HG03175 (cell line): ENCODE measurements at regions not wholly inside any gene's neighbourhood (a gene's known extent, or its start where the extent isn't known, plus 50 kb on each side); places are given as distances from the start of the nearest gene placed in this dataset.

Source experiments
- ATAC-seq: cut with Tn5 transposase; IDR thresholded peaks from one replicate; pipeline ENCODE4 v1.9.1; 2021; ENCODE audit warnings: mild to moderate bottlenecking, moderate library complexity; ENCODE audit not compliant: unreplicated experiment

DNA sequence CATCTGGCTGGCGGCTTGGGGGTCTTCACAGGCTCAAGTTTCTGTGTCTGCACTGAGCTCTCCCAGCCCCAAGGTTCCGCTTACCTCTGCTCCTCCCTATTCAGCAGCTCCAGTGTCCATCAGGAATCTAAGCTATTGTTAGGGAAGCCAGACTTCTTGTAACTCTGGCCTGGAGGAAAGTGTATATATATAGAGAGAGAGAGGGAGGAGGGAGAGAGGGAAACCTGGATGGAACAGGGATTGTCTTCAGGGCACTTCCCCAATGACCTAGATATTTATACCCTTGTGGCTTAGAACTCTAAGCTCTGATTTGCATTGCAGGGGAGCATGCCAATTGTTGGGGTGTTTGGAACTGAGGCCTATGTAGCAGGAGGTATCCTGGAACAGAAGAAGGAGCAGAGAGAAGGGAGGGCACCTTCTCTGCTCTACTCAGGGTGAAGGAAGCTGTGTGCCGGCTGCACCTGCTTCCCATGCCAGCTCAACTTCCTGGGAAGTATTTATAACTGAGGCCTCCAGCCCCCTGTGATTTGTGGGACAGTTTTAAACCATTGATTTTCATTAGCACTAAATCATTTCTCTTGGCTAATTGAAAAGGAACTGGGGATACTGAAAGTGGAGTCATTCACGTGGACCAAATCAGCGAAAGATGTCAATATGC is 70.9 kb downstream of the NAV1 start:
- ATAC-seq = no peak

DNA sequence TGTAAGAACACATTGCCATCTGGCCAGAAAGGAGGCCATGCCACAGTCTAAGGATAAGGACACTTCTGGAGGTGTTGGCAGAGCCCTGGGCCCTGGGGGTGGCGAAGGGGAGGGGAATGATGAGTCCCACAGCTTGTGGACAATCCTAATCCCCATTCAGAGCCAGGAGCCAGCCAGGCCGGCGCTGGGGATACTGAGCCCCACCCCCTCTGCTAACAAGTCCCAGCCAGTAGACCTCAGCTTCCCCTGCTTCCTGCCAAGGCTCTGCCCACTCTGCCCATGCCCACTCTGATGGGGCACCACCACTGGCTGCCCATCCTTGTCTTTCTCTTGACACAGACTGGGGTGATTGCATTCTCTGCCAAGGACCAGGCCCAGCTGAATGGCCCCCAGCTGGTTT is 71.9 kb downstream of the NAV1 start:
- no peak for ATAC-seq

DNA sequence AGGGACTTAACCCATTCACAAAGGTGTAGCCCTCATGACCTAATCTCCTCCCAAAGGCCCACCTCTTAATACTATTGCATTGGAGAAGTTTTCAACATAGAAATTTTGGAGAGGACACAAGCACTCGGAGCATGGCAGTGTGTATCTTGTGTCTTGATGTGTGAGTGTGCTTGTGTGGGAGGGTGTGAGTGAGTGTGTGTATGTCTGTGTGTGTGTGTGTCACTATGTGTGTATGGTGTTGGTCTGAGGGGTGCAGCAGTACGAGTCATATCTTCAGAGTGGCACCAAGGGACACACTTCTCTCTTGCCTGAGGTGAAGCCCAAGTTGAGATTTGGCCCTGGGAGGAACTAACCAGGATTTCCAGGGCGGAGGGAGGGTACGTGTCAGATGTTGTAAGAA is 73.7 kb downstream of the NAV1 start:
- ATAC-seq = no peak

DNA sequence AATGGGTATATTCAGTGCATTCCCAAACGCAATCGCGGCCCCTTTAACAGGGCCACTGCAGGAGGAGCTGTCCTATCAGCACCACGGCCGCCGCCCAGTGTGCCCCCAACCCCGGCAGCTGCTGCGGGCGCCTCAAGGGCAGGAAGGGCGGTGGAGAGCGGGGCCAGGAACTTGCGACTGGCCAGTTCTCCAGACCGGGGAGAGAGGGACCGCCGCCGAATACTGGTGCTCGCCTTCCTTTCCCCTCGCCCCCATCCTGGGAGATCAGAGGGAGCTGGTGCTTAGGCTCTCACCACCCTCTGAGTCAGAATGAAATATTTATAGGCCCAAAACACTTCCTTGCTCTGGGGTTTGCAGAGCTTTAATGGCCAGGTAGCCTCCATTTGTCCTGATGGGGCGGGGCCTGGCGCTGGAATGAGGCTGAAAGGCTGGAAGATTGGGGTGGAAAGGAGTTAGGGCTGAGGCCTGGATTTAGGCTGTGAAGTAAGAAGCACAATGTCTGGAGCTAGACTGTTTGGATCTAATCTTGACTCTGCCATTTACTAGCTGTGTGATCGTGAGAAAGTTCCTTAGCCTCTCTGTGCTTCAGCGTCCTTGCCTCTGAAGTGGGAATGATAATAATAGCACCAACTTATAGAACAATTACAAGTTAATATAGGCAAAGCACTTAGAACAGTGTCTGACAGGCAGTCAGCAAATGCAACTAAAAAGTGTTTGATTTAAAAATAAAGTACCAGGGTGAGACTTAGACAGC is 75.5 kb downstream of the NAV1 start:
- ATAC-seq = no peak

DNA sequence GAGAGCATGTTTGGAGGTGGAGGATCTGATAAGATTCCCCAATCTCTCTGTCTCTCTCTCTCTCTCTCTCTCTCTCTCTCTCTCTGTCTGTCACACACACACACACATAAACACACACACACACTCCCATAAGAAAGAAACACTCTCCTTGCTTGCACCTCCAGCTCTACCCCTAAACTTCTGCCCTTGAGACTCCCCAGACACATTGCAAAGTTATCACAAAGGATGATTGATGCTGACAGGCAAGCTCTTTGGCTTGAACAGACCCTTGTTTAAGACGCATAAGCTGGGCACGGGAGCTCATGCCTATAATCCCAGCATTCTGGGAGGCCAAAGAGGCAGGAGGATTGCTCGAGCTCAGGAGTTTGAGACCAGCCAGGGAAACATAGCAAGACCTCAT is 78.2 kb downstream of the NAV1 start:
- ATAC-seq = no peak

DNA sequence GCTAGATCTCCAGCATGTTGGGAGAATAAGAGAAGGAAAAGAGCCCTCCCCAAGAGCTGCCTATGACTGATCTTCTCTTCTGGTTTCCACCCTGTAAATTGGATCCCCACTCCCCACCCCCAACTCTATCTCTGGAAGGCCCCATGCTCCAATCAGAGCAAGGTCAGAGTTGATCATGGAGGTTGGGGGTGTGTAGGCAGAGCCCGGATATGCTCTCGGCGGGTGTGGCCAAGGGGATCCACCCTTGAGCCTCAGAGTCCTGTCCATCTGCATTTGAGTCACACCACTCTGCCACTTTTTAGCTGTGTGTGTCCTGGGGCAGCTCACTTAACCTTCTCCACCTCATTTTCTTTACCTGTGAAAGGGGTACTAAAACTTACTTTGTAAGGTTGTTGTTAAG is 79.5 kb downstream of the NAV1 start:
- no peak for ATAC-seq

DNA sequence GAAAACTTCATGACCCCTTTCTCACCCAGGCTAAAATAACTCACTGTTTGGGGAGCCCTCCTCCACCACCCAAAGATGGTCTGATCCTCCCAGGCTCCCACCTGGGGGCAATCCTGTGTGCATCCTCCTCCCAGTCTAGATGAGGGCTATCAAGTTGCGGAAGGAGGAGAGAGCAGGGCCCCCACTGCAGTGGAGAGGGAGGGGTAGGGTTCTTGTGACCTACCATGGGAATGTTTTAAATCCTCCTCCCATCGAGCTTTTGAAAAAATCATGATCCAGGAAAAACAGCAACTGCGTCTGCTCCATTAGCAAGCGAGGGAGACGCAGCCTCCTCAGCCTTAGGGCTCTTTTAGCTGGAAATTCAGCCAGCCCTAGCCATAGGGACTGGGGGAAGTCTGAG is 80.0 kb downstream of the NAV1 start:
- ATAC-seq = no peak

DNA sequence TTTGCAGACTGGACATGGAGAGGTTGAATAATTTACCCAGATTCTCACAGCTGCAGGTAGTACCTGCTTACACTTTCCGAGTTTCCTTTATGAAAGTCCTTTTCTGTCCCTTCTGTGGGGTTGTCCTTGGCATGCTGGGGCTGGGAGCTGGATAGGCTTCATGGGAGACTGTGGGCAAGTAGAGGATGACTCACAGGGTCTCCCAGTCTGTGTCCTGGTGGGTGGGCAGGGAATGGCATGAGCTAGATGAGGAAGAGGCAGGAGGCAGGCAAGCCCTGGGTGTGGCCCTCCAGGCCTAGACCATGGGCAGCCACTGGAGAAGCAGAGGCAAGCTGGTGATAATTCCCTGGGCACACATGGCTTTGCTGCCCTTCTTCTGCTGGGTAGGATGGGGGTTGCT is 80.6 kb downstream of the NAV1 start:
- ATAC-seq = no peak

DNA sequence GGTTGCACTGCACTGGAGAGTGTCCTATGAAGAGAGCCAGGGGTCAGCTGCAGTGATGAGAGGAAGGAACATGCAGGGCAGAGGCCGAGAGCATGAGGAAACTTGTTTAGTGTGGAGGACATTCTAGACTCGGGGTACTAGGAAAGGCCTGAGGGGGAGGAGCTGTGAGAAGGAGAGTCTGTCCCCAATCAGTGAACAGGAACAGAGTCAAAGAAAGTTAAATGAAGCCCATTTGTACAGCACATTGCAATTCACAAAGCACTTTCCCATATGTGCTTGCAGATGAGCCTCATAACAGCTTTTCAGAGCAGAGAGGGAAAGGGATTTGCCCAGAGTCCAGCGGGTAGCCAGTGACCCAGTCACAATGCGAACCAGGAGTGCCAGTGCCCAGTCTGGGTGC is 83.4 kb downstream of the NAV1 start:
- no peak for ATAC-seq

DNA sequence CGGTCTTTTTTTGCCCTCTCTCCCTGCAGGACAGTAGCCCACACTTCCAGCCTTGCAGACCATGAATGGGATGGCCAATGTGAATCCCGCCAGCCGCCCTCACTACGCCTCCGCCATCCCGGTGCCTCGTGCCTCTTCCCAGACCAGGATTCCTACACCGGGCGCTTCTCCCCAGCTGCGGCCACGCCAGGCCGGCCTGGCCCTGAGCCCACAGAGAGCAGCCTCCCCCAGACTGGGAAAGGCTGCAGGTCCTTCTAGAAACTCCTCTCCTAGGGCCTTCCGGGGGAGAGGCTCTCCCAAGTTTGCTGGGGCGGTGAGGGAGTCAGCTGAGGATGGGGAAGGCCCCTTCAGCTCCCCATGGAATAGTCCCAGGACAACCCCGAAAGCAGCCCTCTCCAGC is 83.9 kb downstream of the NAV1 start:
- ATAC-seq = no peak

DNA sequence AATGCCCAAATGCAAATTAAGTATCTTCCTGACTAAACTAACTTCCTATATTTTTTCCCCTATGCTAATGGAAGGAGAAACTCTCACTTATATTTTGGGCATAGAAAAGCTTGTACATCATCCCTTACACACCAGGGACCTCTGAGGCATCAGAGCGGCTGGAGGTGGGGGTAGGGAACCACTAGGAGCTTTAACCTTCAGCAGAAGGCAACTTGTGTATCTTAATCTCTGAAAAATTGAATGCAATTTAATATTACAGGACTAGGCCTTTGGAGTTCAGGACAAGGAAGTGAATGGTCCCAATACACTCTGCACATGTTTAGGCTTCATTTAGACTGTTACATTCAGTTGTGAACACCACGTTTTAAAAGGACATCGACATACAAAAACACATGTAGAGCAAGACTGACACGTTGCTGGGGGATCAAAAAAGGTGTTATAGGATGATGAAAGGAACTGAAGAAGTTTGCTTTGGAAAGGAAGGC is 85.9 kb downstream of the NAV1 start:
- ATAC-seq = no peak

DNA sequence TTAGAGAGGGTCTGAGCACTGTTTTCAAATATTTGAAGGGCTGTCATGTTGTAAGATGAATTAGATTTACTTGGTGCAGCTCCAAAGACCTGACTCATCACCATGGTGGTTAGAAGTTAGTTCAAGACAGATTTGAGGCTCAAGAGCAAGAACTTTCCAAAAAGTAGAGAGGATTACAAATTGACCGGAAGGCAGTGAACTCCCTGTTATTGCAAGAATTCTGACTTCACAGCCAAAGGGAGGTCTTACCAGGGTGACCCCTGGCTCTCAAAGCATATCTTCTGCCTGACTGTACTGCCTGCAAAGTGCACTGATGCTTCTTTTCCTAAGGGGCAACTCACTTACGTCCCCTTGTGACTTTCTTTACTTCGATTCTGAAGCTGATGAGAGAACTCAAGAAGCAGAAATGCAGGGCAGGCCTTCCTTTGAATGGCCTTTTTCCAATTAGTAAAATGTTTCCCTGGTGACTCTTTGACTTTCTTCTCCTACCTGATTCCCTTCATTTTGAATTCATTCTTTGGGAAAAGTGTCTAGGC is 86.4 kb downstream of the NAV1 start:
- ATAC-seq = no peak

DNA sequence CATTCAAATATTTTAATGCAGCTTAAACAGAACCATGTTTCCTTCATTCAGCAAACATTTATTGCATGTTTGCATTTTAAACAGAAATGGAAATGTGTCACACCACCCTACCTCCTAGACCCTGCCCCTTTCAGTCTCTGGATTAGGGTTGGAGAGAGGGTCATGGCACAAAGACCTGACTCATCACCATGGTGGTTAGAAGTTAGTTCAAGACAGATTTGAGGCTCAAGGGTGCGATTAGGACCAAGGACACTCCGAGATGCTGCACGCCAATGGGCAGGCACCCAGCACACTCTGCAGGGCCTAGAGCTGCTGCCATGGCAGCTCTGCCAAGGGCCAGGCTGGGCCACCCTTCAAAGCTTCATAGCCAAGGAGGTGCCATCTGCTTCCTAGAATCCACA is 86.9 kb downstream of the NAV1 start:
- no peak for ATAC-seq

DNA sequence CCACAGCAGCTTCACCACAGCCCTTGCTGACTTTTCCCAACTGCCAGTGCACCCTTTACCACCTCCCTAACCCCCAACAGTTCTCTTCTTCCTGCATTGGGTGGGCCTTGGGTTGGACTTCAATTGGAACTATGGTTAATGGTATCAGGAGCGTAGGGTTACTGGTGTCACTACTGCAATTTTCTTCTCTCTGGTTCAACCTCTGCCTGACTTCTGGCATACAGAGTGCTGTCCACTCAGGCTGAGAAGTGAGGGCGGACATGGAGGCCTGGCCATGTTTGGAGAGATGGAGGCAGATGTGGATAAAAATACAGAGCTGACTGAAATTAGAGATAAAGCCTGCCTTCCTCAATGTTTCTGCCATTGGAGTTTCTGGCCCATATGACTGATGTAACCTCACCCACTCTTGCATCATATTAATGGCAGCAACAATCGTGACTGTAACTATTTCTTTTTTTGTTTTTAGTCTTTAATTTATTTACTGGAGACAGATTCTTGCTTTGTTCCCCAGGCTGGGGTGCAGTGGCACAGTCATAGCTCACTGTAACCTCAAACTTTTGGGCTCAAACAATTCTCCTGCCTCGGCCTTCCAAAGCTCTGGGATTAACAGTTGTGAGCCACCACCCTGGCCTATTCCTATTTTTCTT is 87.8 kb downstream of the NAV1 start:
- ATAC-seq = no peak

DNA sequence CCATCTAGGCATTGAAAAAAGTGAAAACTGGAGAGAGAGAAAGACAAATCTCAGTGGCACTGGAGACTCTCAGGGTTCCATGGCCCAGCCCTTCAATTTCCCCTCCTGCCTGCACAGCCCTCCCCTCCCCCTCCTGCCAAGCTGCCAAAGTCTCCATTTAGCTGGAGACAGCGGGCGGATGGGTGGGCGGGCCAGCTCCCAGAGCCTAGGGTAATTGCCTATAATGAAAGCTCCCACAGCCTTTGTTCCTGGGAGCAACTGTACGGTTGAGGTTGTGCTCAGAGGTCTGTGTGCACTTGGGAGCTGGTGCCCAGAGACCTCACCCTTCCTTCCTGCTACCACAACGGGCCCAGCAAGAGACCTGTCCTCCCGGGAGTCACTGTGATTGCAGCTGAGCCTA is 89.6 kb downstream of the NAV1 start:
- ATAC-seq = no peak

DNA sequence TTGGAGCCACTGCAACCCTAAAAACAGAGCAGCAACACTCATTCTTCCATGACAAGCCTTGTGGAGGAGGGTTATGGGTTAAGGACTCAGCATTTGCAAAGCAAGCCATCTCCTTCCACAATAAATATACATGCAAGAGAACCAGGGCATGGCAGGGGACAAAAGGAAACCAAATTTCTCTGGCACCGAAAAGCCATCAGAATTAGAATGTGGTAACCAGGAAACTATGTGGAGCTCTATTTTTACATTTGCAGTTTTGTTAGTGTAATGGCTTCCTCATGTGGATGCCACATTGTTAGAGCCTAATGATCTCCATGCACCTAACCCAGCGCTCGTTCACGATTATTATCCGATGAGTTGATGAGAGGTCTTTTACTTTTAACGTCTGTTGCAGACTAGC is 91.7 kb downstream of the NAV1 start:
- no peak for ATAC-seq

DNA sequence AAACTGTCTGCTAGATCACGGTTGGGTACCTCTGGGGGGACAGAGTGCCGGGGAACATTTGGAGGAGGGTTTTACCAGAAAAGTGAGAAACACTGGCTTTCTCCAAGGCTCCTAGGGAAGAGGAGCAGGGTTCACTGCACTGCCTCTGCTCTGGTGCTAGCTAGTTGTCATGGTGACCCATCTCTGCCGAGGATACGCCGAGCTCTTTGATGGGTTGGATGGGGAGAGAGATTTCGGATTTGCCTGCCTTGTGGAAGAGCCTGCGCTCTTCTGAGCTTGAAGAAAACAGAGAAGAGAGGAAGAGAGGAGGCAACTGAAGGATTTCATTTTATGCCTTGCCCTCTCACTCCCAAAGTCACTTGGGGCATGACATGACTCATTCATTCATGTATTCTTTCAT is 92.1 kb downstream of the NAV1 start:
- ATAC-seq = no peak

DNA sequence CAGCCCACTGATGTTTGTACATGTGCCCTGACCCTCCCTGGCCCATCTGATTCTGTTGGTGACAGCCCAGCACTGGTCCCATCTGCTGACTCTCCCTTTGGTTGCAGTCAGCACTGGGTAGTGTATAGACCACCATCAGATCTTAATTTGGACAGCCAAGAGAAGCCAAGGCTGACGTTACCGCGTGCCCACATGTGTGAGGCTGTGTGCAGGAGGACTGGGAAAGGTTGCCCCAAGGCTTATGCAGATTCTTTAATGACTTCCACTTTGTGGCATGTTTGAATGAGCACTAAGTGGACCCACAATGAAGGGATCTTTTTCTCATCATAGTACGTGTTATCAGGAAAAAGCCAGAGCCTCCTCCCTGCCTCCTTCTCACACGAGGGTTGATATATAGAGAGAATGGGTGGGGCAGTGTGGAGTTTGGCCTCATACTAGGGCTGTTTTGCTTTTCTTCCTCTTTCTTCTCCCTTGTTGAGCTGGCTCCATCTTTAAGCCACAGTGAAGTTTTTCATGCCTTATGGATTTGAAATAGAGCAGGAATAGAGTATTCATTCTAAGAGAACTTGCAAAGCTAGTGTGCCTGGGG is 93.5 kb downstream of the NAV1 start:
- ATAC-seq = no peak

DNA sequence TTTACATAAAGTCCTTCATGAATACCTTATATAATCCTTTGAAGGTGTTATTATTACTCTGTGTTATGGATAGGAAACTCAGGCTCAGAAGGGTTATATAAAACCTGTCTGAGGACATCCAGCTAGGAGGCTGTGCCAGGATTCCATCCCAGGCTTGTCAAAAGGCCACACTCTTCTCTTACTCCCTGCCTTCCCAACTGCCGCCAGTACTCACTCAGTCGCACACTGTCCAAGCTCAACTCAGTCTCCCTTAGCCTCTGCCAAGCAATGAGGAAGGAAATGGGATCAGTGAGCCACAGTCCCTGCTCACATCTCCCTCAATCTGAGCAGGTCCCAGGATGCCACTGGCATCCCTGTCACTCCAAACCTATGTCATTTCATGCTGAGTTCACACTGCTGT is 94.4 kb downstream of the NAV1 start:
- ATAC-seq = no peak

DNA sequence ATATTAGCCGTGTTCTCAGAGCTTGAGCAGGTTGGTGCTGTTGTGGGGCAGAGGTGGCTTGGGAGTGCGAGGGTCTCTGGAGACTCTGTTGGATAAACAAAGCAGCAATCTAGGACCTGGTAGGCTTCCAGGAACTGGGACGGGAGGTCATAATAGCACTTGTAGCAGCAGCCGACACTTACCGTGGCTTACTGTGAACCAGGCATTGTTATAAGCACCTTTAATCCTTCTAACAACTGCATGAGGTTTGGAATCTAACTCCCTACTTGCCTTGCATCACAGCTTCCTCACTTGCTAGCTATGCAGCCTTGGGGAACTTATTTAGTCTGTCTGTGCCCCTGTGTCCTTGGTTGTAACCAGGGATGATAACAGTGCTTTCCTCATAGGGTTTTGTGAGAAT is 94.9 kb downstream of the NAV1 start:
- no peak for ATAC-seq

DNA sequence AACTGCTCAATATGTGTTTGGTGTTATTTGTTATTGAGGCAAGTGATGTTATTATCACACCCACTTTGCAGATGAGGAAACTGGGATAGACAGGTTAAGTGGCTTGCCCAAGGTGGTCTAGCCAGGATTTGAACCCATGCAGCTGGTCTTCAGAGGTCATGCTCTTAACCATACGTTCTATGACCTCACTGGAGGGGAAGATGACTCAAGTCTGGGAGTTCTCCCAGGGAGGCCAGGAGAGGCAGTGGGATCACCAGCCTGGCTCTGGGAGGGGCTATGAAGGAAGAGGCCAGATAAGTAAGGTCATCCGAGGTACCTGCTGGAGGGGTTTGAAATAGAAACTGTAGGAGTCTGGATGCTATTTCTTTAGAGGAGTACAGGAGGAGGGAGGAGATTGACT is 95.3 kb downstream of the NAV1 start:
- no peak for ATAC-seq

DNA sequence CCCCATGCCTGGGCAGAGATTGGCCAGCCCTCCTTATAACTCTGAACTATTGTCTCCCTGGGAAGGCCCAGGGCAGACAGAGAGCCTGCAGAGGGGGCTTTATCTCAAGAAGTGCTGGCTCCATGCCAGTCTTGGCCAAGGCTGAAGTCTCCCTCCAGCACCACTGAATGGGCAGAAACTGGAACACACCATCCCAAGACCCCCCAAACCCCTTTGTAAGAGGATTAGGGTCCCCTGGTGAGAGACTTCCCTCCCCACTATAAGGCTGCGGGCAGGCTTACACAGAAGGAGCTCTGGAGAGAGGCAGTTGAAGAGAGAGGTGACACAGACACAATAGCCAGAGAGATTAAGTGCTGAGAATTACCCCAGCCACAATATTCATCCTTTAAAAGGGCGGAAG is 97.2 kb downstream of the NAV1 start:
- ATAC-seq = no peak
